ENCODE measurements at regions not wholly inside any gene's neighbourhood (a gene's known extent, or its start where the extent isn't known, plus 50 kb on each side); places are given as distances from the start of the nearest gene placed in this dataset.

DNA sequence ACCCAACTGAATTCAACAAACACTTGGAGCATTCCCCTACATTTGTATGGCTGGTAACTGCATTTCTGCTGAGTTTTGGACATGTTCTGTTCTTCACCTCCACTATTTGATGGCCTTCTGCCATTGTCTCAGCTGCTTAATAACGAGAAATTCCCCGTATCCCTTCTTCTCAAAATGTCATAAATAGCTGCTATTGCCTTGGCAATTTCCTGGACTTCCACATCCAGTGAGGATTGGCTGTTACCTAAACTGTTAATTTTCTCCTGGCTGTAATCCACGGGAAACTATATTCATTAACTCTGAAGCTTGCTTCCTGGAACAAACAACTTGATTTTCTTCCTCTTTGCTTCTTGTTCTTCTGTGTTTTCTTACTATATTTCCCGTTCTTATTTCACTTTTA is 69.5 kb upstream of the TDRD3 start:
- TF ChIP-seq POLR2AphosphoS5 (IDR thresholded peaks at IDR 0.05) (peak; percentile 3), SMC3 (conservative IDR thresholded peaks at IDR 0.05; ENCODE audit: poor library complexity) (no peak), EP300 (conservative IDR thresholded peaks at IDR 0.05; ENCODE audit: poor library complexity, severe bottlenecking) (no peak), MXI1 (conservative IDR thresholded peaks at IDR 0.05; ENCODE audit: poor library complexity, severe bottlenecking) (no peak)
- TF ChIP-seq, protein P1, sequence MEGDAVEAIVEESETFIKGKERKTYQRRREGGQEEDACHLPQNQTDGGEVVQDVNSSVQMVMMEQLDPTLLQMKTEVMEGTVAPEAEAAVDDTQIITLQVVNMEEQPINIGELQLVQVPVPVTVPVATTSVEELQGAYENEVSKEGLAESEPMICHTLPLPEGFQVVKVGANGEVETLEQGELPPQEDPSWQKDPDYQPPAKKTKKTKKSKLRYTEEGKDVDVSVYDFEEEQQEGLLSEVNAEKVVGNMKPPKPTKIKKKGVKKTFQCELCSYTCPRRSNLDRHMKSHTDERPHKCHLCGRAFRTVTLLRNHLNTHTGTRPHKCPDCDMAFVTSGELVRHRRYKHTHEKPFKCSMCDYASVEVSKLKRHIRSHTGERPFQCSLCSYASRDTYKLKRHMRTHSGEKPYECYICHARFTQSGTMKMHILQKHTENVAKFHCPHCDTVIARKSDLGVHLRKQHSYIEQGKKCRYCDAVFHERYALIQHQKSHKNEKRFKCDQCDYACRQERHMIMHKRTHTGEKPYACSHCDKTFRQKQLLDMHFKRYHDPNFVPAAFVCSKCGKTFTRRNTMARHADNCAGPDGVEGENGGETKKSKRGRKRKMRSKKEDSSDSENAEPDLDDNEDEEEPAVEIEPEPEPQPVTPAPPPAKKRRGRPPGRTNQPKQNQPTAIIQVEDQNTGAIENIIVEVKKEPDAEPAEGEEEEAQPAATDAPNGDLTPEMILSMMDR (IDR thresholded peaks at IDR 0.05; ENCODE audit: poor library complexity, severe bottlenecking), result no peak
